ENCODE measurements at regions not wholly inside any gene's neighbourhood (a gene's known extent, or its start where the extent isn't known, plus 50 kb on each side); places are given as distances from the start of the nearest gene placed in this dataset.

DNA sequence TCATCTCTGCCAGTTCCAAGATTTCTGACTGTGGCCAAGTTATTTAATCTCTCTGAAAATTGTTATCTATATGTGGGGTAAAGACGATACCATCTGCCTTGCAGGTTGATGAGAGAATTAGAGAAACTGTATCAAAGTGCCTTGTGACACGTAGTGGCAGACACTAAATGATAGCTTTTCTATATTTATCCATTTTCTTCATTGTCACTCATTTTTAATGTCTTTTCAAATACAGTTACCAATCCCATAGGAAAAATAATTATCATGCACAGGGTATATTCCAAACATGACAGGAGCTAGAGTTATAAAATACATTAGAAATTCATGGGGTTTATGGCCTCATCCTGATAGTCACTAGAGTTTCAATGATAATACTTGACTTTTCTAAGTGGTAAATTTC lies 95.6 kb upstream of the NOL4 start:
- TF ChIP-seq POLR2A (IDR thresholded peaks at IDR 0.05; ENCODE audit: low read depth, low read length) (no peak), SPI1 (IDR thresholded peaks at IDR 0.05; ENCODE audit: low read depth, low read length) (no peak)

Data from GM12891 (cell line).